ENCODE measurements at regions not wholly inside any gene's neighbourhood (a gene's known extent, or its start where the extent isn't known, plus 50 kb on each side); places are given as distances from the start of the nearest gene placed in this dataset.

GRCh38 chr14:62244221-62244620, 482.0 kb downstream of the SNAPC1 start:
- TF ChIP-seq CTCF (IDR thresholded peaks at IDR 0.05) (no peak), ZFX (IDR thresholded peaks at IDR 0.05; ENCODE audit: borderline replicate concordance) (no peak)

All from 22Rv1 (cell line).